Stimulated activated CD4-positive, alpha-beta T cell treated with anti-CD3 and anti-CD28 coated beads, Interleukin-4, amount 100 ng/mL, for 4 hours (primary cell): ENCODE measurements at regions not wholly inside any gene's neighbourhood (a gene's known extent, or its start where the extent isn't known, plus 50 kb on each side); places are given as distances from the start of the nearest gene placed in this dataset.

Experiments used
- DNase-seq, 2 experiments: peaks; one replicate each; pipeline ENCODE4 v3.0.0-alpha.2; 2020

DNA sequence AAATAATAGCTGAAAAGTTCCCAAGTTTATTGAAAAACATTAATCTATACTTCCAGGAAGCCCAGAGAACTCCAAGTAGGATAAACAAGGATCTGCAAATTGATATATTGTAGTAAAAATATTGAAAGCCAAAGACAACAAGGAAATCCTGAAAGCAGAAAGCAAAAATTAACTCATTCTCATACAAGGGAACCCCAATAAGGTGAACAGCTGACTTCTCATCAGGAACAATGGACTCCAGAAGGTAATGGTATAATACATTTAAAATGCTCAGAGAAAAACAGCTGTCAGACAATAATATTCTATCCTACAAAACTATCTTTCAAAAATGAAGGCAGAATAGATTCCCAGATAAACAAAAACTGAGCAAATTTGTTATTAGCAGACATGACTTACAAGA lies 138.1 kb upstream of the BMP4 start:
- no peak for DNase-seq

DNA sequence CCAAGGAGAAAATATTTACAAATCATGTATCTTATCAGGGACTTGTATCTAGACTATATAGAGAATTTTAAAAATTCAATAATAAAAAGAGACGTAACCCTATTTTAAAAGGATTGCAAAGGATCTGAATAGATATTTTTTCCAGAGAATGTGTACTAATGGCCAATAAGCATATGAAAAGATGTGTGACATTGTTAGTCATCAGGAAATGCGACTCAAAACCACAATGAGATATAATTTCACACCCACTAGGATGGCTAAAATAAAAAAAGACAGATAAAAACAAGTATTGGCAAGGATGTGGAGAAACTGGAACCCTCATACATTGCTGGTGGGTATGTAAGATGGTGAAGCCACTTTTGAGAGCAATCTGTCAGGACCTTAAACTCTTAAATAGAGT lies 141.9 kb upstream of the BMP4 start:
- DNase-seq = no peak

DNA sequence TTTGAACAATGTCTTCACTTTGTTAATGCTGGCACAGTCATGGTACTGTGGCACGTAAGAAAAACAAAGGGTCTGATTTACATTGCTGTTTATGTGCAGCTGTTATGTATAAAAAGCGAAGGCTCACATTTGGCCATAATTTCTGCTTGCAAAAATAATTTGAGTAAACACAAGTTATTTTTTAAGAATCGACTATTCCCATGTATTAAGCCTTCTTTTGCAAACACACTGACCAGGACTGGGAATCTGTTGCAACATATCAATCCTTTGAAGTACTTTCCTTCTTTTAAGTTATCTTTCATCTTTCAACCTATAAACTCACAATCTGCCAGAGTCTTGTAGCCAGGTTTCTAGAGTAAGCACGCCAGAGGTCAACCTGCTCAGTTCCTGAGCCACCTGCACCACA lies 145.4 kb upstream of the BMP4 start:
- no peak for DNase-seq

DNA sequence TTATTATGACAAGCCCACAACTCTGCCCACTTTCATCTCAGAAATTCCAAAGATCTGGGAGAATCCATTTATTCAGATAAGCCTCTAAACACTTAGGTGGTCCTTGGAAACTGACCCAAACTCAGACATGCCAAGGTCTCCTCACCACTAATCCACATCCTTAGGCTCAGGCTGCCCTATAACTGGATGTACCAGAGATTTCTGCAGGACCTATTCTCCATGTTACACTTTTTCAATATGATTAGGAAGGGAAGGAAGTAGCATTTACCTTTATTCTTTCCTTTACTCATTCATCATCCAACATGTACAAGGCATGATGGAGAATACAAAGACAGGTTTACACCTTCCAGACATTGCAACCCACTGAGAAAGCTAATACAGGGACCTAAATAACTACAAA lies 145.9 kb upstream of the BMP4 start:
- DNase-seq = no peak

DNA sequence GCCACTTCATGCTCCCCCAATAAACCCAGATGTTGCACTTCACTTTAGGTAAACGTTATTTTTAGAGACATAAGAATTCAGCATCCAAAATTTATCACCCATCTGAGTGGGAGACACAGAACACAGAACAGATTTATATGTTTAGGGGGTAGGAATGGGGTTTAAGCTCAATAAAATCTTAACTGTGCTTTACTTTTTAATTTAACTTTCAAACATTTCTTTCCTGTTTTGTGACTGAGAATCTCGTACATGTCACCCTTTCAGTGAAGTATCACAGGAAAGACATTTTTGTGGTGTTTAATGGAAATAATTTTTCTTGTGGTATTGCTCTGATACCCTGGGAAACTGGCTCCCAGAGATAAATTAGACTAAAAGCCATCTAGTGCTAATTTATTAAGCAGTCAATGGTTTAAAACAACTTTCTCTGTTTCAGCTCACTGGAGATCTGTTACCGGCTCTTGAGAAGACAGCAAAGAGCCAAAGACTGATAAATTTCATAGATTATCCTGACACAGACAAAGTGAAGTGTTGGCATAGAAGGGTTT lies 148.0 kb upstream of the BMP4 start:
- no peak for DNase-seq

DNA sequence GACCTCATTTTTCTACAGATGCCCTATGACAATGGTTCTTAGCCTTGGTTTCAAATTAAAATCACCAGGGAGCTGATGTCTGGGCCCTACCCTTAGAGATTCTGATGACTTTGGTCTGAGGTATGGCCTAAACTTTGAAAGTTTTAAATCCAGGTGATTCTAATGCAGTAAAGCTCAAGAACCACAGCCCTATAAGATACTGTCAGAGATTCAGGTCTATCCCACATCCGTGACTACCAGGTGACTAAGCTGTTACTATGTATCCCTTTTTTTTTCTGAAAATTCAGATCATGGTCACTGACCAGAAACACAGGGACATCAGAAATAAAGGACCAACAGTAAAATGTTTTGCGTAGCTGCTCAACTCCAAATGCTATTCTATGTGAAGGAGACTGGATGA lies 148.8 kb upstream of the BMP4 start:
- DNase-seq = no peak

DNA sequence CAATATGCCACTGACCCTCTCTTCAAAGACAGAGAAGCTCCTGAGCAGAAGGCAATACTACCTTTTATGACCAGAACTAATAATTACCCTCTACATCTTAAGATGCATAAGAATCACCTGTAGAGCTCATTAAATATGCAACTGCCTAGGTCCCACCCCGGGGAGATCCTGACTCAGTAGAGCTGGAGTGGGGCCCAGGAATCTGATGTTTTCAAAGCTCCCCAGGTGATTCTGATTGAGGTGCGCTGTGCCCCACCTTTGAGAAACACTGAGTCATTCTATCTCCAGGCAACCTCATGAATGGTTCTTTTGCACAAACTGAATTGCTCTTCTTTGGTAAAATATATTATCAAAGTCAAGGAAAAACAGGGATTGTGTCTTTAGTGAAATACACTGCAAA lies 149.3 kb upstream of the BMP4 start:
- DNase-seq = no peak

DNA sequence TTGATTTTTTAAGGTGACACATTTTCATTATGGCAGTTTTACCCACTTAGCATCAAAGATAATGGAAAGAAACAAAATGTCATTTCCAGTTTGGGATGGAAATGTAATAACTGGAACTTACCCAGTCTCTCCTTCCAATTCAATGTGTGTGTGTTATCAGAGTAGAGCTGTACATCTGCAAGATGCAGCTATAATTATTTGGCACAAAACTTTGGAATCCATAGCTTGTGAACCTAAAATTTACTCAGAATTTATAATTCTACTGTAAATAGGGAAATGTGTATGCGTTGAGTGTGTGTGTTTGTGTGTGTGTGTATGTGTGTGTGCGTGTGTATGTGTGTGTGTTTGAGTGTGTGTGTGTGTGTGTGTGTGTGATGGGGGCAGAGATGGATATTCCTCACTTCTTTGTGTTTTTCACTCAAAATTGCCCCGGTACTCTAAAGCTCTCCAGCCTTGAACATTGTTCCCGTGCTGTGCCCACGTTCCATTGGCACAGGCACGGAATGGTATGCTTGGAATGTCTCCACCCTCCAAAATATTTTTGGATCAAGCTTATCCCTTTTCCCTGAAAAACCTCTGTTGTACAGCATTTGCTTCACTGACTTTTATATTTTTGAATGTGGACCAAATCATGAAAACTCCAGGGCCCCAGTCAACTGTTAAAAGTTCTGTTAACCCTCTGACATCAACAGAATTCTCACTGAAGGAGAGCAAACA lies 150.2 kb upstream of the BMP4 start:
- DNase-seq = no peak

DNA sequence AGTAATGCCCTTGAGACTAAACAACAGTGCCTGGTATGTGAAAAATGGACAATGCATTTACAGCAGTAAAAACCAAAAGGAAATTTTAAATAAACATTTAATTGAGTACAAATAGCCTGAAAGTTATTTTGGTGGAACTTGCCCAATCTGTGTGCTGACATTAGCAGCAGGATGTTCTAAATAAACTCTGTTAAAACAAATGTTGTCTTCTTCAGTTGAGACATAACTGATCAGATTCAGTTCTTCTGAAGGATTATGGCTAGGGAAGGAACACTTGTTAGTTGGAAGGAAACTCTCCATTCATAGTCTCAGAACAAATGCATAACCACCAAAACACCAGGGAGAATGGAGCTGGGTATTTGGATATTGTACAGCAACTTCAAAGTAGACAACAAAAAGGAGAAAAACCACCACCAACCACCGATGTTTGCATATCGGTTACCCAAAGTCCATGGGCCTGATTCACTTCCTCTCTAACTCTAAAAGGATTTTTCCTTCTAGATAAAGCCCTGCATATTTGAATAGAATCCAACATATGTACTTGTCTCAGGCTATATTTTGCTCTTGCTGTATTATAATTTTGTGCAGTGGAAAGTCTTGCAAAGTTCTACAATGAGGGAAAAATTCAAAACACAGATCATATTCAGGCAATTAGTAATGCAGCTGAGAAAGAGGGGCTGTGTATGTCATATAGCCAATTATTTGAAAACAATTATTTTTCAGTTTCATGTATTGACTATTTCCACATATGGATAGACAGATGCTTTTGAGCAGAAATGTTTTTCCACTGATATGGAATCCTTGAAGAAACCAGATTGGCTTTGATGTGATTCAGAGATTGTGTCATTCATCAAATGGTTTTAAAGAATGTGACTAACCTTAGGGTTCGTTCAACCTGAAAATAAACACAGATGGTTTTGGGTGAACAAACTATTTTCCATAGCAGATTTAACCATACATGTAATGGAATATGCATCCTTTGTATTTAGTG lies 152.2 kb upstream of the BMP4 start:
- no peak for DNase-seq

DNA sequence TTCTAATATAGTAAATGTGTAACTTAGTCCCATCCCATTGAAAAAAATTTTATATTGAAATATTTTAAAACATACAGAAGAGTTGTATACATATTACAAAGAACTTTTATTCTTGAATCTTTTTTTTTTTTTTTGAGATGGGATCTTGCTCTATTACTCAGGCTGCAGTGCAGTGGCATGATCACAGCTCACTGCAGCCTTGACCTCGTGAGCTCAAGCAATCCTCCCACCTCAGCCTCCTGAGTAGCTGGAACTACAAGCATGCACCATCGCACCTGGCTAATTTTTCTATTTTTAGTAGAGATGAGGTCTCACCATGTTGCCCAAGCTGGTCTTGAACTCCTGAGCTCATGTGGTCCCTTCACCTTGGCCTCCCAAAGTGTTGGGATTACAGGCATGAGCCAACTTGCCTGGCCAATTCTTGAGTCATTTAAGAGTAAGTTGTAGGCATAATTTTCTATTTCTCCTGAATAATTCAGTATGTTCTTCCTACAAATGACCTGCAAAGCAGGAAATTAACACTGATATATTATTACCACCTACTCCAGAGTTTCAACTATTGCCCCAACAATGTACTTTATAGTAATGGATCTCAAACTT lies 153.0 kb upstream of the BMP4 start:
- DNase-seq = no peak

DNA sequence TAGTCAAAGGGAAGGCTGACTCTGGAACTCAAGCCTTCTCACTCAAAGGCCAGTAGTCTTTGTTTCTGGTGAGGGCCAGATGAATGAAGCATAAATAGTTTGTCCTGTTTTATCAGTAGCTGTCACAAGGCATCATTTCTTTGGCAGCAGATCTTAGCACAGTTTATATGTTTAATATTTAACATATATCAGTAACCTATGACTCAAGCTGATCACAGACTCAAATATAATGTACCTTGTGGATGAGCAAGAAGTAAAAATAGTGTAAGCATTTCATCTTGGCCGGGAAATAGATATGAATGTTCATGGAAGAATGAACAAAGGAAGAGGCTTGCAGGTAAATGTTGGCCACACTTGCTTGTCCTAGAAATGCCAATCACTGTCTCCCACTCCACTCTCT lies 158.3 kb upstream of the BMP4 start:
- DNase-seq = no peak

DNA sequence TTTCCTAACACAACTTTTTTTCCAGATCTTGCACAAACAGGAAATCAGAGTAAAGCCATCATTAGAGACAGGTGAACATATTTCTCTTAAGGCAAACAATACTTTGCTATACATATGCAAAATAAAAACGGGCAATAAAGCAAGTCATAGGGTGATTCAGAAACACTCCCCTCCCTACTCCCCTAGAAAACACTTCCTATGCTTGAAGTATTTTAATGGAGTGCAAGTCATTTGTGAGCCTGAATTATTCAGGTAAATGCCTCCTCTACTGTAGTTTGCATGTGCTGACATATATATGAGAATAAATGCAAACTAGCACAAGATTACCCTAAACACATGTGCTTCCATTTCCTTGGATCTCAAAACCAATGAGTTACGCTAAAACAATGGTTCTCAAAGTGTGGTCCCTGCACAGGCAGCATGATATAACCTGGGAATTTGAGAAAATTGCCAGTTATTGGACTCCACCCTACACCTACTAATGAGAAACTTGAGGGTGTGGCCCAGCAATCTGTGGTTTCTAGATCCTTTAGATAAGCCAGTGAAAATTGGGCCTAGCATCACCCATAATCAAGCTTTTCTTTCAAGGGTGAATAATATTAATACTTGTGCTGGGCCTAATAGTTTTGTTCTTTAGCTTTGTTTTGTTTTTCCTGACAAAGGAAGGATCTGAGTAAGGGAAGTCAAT lies 159.7 kb upstream of the BMP4 start:
- DNase-seq = no peak

DNA sequence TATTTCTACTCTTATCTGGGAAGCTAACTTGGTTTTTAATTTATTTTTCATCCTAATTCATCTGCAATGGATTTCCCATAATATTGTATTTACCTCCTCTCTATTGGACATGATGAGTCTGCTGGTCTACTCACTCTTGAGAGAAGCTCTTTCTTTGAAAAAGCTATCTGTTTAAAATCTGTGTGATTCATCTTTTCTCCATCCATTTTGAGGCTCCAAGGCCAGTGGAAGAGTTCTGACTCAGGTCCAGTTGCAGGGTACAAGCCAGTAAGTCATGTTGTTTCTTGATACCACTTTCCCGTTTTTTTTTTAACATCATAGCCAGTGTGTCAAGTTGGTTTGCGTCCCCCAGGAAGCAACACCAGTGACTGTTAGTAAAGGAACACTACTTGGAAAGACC lies 160.3 kb upstream of the BMP4 start:
- no peak for DNase-seq

DNA sequence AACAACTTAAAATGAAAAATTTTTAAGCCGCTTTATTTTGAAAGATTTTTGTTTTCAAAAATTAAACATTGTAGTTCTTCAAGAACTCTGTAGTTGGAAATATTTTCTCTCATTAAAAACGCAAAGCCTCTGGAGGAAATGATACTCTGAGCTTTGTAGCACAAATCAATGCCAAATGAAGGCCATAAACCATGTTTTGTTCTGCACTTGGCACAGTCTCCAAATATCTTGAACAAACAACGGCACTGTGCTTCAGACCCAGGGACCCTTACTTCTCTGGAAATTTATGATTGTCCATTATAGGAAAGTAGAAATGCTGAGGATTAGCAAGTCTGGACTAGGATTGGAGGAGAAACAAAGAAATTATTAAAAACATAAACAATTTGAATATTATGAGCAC lies 160.8 kb upstream of the BMP4 start:
- DNase-seq = no peak

DNA sequence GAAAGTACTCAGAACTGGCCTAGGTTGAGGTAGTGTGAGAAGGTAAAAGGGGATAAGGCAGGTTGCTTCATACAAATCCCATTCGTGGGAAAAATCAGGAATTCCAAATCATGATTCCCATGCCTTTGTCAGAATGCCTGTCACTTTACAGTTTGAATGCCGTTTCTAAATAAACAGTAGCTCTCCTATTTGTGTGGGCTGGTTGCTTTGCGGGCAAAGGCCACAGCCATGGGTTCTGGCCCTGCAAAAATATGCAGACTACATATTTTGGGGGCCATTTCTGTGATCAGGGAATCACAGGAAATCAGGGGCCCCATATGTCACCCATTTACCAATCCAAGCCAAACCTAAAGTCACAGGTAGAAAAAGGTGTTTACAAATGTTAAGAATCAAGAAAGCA lies 161.3 kb upstream of the BMP4 start:
- no peak for DNase-seq

DNA sequence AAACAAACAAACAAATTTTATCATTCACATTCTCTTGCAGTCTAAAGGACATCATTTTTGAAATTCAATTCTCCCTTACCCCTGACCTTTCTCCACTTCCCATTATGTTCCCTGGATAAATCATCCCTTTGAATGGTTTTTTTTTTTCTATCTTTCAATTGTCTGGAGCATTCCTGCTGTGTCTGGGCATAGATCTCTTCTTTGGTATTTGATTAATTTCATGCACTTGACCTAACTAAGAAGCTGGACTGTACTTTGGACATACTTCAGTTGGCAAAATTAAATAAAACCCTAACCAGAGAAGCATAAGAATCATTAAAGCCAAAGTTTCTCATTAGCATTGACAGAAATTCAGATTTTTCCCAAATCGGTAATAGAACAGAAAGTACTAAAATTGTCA lies 163.6 kb upstream of the BMP4 start:
- DNase-seq = no peak

DNA sequence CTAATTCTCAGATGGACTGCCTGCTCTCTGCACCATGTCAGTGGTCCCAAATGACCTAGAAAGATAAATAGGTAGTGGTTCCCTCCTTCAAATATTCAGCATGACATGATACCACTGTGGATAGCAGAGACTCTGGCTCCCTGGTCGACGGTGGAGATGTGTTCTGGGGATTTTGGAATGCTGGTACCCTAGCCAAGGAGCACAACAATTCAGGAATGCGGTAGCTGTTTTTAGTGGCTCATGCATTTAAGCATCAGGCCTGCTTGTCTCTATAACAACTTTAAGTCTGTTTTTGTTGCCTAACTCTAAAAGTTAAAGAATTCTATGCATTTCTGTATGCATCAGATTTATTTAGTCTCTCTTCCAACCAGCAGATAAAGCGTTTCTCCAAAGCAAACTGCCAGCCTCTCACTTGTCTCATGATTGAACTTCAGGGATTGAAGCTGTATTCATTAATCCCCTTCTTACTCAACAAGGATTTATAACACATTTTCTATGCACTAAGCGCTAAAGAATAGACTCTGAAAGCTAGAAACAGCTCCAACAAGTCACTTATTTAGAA lies 164.9 kb upstream of the BMP4 start:
- no peak for DNase-seq

DNA sequence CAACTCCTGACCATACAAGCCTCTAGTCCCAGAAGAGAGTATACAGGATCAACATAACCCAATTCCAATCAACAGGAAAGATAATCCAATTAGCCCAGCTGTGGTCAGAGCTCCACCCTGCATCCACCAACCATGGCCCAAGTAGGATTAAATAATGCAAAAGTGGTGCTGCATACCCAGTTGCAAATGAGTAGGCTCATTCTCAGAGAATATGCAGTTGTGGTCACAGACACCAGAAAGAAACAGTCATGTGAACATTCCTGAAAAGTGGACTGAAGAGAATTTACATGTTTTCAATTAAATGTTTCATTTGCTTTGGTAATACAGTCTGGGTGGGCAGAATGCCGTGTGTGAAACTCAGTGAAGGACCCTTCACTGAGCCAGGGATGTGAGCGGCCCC lies 167.2 kb upstream of the BMP4 start:
- no peak for DNase-seq

DNA sequence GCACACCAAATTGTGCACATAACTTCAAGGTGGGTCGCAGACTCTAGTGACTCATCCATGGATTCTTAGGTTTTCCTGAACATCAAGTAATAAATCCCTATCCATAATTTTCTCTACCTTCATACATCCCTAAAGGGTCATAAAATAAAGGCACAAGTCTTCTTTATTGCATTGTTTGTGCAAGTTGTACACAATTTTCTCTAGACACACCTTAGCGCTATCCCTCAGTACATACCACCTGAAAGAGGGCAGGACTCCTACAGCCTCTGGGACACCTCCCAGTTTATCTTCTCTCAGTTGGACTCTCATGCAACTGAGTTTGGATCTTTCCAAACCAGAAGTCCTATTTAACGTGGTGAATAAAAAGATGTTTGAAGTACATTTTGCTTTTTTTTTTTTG lies 168.5 kb upstream of the BMP4 start:
- DNase-seq = no peak

DNA sequence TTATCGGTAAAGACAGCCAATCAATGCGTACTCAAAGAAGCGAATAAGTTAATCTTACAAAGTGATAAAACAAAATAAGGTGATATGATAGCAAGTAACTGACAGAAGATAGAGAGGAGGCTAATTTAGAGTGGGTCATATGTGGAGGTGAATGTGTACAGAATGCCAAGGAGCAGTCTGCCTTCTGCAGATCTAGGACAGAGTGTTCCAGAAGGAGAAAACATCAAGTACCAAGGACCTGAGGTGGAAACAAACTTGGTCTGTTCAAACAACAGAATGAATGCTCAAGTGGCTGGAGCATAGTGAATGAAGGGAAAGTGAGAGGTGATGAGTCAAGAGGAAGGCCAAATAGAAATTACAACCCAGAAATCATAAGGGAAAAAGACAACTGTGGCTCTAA lies 170.3 kb upstream of the BMP4 start:
- no peak for DNase-seq

DNA sequence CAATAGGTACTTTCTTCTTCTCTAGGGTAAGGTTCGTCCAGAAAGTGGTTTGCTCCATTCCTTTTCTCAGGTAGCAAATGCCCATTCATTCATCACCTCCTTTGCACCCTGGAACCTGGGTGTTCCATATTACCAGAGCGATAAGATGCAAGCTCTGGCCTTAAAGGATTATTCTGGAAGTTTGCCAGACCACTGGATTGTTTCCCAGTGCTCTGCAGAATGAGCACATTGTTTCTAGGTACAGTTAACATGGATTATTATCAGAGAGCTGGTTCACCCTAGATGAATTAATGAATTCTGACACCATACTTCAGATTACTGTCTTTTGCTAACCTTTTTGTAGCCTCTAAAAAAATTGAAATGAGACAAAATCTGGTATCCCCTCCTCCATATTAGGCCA lies 170.9 kb upstream of the BMP4 start:
- DNase-seq = no peak

DNA sequence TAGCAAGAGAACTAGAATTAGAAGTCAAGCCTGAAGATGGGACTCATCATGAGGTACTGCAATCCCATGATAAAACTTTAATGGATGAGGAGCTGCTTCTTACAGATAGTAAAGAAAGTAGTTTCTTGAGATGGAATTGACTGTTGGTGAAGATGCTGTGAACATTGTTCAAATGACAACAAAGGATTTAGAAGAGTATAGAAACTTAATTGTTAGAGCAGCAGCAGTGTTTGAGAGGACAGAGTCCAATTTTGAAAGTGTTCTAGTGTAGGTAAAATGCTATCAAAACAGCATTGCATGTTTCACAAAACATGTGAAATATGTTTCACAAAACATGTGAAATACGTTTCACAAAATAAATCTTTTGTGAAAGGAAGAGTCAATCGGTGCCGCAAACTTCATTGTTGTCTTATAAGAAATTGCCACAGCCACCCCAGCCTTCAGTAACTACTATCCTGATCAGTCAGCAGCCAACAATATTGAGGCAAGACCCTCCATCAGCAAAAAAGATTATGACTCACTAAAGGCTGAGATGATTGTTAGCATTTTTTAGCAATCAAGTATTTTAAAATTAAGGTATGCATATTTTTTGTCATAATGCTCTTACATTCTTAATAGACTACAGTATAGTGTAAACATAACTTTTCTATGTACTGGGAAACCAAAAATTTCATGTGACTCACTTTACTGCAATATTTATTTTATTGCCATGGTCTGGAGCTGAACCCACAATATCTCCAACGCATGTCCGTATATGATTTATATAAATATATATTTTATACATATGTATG lies 173.4 kb upstream of the BMP4 start:
- no peak for DNase-seq
